ENCODE measurements at regions not wholly inside any gene's neighbourhood (a gene's known extent, or its start where the extent isn't known, plus 50 kb on each side); places are given as distances from the start of the nearest gene placed in this dataset.

DNA sequence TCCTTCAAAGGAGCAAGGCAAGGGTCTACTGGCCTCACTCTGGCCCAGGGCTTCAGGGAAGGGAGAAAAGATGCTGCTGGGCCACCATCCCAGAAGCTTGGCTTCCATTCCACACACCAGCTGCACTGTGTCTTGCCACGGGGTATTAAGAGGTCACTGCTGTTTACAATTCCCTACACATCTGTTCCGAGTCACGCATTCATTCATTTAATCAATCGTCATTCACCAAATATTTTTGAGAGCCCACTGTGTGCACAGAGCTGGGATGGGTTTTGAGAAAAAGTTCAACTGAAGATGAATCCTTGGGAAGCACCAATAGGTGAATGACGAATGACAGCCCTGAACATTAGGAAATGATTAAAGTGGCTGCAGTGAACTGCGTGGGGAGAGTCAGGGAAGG, 101.7 kb downstream of the NAV1 start:
- no peak for TF ChIP-seq EED (IDR thresholded peaks at IDR 0.05; ENCODE audit: low read depth)
- no peak for TF ChIP-seq ZNF207 (IDR thresholded peaks at IDR 0.05; ENCODE audit: borderline replicate concordance)
- no peak for TF ChIP-seq NFYB (IDR thresholded peaks at IDR 0.05; ENCODE audit: insufficient read depth, low read depth, low read length)
- TF ChIP-seq BHLHE40 (IDR thresholded peaks at IDR 0.05; ENCODE audit: borderline replicate concordance in 1 of 2, low read depth in 2 of 2, low read length in 1 of 2), result no peak
- Histone ChIP-seq H3K79me2 (ENCODE audit: control insufficient read depth, insufficient read depth, low read length) (no peaks in the 10 kb centered on the region), H3K4me1 (ENCODE audit: control insufficient read depth, insufficient read depth, low read length) (no peaks in the 10 kb centered on the region), H3K4me2 (ENCODE audit: control insufficient read depth, insufficient read depth) (no peak overlapping the region), H2AFZ (ENCODE audit: control insufficient read depth, low read depth, low read length) (no peak overlapping the region), H3K9ac (ENCODE audit: control insufficient read depth, insufficient read depth, low read length) (no peak overlapping the region), H4K20me1 (ENCODE audit: control insufficient read depth, insufficient read depth) (no peaks in the 10 kb centered on the region), H3K27ac (ENCODE audit: control insufficient read depth, insufficient read depth) (no peak overlapping the region), H3K4me3 (no peak overlapping the region), H3K36me3 (ENCODE audit: control insufficient read depth in 2 of 2, insufficient read depth in 2 of 2, low read length in 1 of 2) (no peaks in the 10 kb centered on the region), H3K27me3 (replicated peaks in 1 of 2; ENCODE audit: control insufficient read depth in 2 of 2, insufficient read depth in 2 of 2, low read length in 1 of 2) (peaks cover 0 to 2% of the 10 kb centered on the region in 2 experiments; a peak in 3 of 4 replicates), H3K9me3 (replicated peaks; ENCODE audit: control insufficient read depth, insufficient read depth, low read length) (no peaks in the 10 kb centered on the region)
- DNase-seq (ENCODE audit: low read depth, low spot score) (no peak), ATAC-seq (no peak), FAIRE-seq (no peak)
- in situ Hi-C loops (cut with MboI) (no loop called here), intact Hi-C loops (cut with micrococcal nuclease; ENCODE audit: unreplicated experiment) (no loop called here)
- 42% methylated on average over 6 of the region's 6 CpGs for WGBS (ENCODE audit: insufficient coverage, insufficient replicate concordance, low lambda C conversion rate, missing lambda C conversion rate)
- SMC1A ChIA-PET (ENCODE audit: uncharacterized antibody, unreplicated experiment), result no interaction called here
- POLR2A ChIA-PET, result no interaction called here
- BruUV-seq (replicated peaks), result no TSS peak
- CTCF ChIA-PET, result no interaction called here
- RAD21 ChIA-PET (ENCODE audit: unreplicated experiment), result no interaction called here

DNA sequence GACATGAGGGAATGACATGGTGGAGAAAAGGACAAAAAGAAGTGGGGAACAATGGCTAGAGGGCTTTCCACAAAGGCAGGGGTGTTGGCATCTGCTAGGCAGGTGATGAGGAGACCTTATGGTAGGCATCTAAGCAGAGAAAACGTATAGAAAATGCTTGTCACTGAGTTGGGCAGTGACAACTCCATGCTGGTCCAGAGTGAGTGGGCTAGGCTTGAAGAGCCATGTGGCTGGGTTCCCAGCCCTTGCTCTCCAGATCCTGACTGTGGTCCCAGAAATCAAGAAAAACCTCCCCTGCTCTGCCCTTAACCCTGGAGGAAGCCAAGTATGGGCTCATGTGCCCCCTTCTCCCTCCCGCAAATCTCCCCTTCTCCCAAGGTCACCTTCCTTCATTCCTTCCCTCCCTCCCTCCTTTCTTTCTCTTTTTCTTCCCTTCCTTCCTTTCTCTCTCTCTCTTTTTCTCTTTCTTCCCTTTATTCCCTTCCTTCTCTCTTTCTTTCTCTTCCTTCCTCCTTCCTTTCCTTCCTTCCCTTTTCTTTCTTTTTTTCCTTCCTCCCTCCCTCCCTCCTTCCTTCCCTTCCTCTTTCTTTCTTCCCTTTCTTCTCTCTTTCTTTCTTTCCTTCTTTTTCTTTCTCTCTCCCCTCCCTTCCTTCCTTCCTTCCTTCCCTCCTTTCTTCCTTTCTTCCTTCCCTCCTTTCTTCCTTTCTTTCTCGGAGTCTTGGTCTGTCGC, 102.8 kb downstream of the NAV1 start:
- TF ChIP-seq MYC (IDR thresholded peaks at IDR 0.05; ENCODE audit: insufficient read depth, insufficient read length, insufficient replicate concordance, low read length, severe bottlenecking) (no peak), PAX5 (IDR thresholded peaks at IDR 0.05; ENCODE audit: borderline replicate concordance, low read depth, low read length) (no peak), GATAD2B (conservative IDR thresholded peaks at IDR 0.05; ENCODE audit: low read depth) (no peak), CEBPB (IDR thresholded peaks at IDR 0.05; ENCODE audit: borderline replicate concordance in 1 of 2, low read depth in 2 of 2, low read length in 2 of 2) (no peak), SUPT20H (IDR thresholded peaks at IDR 0.05; ENCODE audit: borderline replicate concordance, control insufficient read depth, low read depth, low read length) (no peak), NBN (IDR thresholded peaks at IDR 0.05) (no peak), RB1 (IDR thresholded peaks at IDR 0.05; ENCODE audit: borderline replicate concordance) (no peak)
- TF ChIP-seq, protein P1, sequence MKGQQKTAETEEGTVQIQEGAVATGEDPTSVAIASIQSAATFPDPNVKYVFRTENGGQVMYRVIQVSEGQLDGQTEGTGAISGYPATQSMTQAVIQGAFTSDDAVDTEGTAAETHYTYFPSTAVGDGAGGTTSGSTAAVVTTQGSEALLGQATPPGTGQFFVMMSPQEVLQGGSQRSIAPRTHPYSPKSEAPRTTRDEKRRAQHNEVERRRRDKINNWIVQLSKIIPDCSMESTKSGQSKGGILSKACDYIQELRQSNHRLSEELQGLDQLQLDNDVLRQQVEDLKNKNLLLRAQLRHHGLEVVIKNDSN (IDR thresholded peaks at IDR 0.05; ENCODE audit: borderline replicate concordance, extremely low read length, insufficient read depth, low read depth, low read length), result no peak
- Histone ChIP-seq H3K27ac (ENCODE audit: control insufficient read depth, insufficient read depth) (no peak overlapping the region), H3K9ac (ENCODE audit: control insufficient read depth, insufficient read depth, low read length) (no peak overlapping the region), H2AFZ (ENCODE audit: control insufficient read depth, low read depth, low read length) (no peak overlapping the region), H3K4me1 (ENCODE audit: control insufficient read depth, insufficient read depth, low read length) (no peaks in the 10 kb centered on the region), H3K4me2 (ENCODE audit: control insufficient read depth, insufficient read depth) (no peak overlapping the region), H3K4me3 (no peak overlapping the region), H4K20me1 (ENCODE audit: control insufficient read depth, insufficient read depth) (no peaks in the 10 kb centered on the region), H3K79me2 (ENCODE audit: control insufficient read depth, insufficient read depth, low read length) (no peaks in the 10 kb centered on the region), H3K9me3 (replicated peaks; ENCODE audit: control insufficient read depth, insufficient read depth, low read length) (no peaks in the 10 kb centered on the region), H3K27me3 (replicated peaks in 1 of 2; ENCODE audit: control insufficient read depth in 2 of 2, insufficient read depth in 2 of 2, low read length in 1 of 2) (peaks cover 0 to 2% of the 10 kb centered on the region in 2 experiments; a peak in 3 of 4 replicates), H3K36me3 (ENCODE audit: control insufficient read depth in 2 of 2, insufficient read depth in 2 of 2, low read length in 1 of 2) (no peaks in the 10 kb centered on the region)
- BruUV-seq (replicated peaks), result no TSS peak
- CTCF ChIA-PET, result no interaction called here
- SMC1A ChIA-PET (ENCODE audit: uncharacterized antibody, unreplicated experiment), result no interaction called here
- POLR2A ChIA-PET, result no interaction called here
- RAD21 ChIA-PET (ENCODE audit: unreplicated experiment), result no interaction called here
- no peak for DNase-seq (ENCODE audit: low read depth, low spot score)
- in situ Hi-C loops (cut with MboI) (no loop called here), intact Hi-C loops (cut with micrococcal nuclease; ENCODE audit: unreplicated experiment) (no loop called here)
- ATAC-seq, result no peak
- 58% methylated on average over 2 of the region's 4 CpGs for WGBS (ENCODE audit: insufficient coverage, insufficient replicate concordance, low lambda C conversion rate, missing lambda C conversion rate)
- FAIRE-seq, result no peak

All from GM12878 (cell line).